Small intestine (tissue), 7 donors: ENCODE measurements at regions not wholly inside any gene's neighbourhood (a gene's known extent, or its start where the extent isn't known, plus 50 kb on each side); places are given as distances from the start of the nearest gene placed in this dataset.
A peak's percentile ranks its signal among the peaks of the same experiment; 100 is the strongest.
"Not testable (repeated sequence)": the region's sequence is repeated elsewhere in the genome, so short reads cannot be mapped to it uniquely, and the experiment has no call there.

Experiments used
- DNase-seq, 2 donors: peaks; one replicate each; pipeline versions ENCODE4 v3.0.0 to v3.0.0-alpha.2; 2013
- FAIRE-seq: peaks from 2 replicates; lab custom pipeline; 2012; peaks lifted over from hg19 to GRCh38; lab: Jason Lieb, UNC
- H3K27ac ChIP-seq, 3 donors: one replicate each; pipeline ENCODE4 v1.5.1; 2013; ENCODE audit warnings: low read length in 2 of 3, mild to moderate bottlenecking in 2 of 3, control low read depth in 1 of 3, inconsistent platforms in 1 of 3, low read depth in 1 of 3, moderate library complexity in 1 of 3
- H3K27me3 ChIP-seq, 3 donors: one replicate each; pipeline ENCODE4 v1.6.1; 2013; ENCODE audit warnings: low read length in 3 of 3, inconsistent platforms in 1 of 3; ENCODE audit not compliant: control insufficient read depth in 3 of 3, insufficient read depth in 3 of 3
- H3K36me3 ChIP-seq, 3 donors: one replicate each; pipeline ENCODE4 v1.6.1; 2013; ENCODE audit warnings: low read length in 3 of 3, inconsistent platforms in 1 of 3, low read depth in 1 of 3, mild to moderate bottlenecking in 1 of 3, moderate library complexity in 1 of 3; ENCODE audit not compliant: control insufficient read depth in 3 of 3, insufficient read depth in 2 of 3
- H3K4me1 ChIP-seq, 3 donors: one replicate each; pipeline ENCODE4 v1.6.1; 2013; ENCODE audit warnings: low read length in 2 of 3, inconsistent platforms in 1 of 3, low read depth in 1 of 3, mild to moderate bottlenecking in 1 of 3, moderate library complexity in 1 of 3; ENCODE audit not compliant: control insufficient read depth in 3 of 3, insufficient read depth in 2 of 3
- H3K4me3 ChIP-seq, 3 donors: one replicate each; pipeline ENCODE4 v1.5.1; 2013; ENCODE audit warnings: low read length in 3 of 3, control low read depth in 1 of 3, inconsistent platforms in 1 of 3, low read depth in 1 of 3, mild to moderate bottlenecking in 1 of 3, moderate library complexity in 1 of 3
- H3K9me3 ChIP-seq, 2 donors: one replicate each; pipeline ENCODE4 v1.6.1; 2013; ENCODE audit warnings: low read depth in 1 of 2, low read length in 1 of 2; ENCODE audit not compliant: control insufficient read depth in 2 of 2, insufficient read depth in 1 of 2
- WGBS, 3 donors: extraction: QIAGEN DNeasy Blood & Tissue Kit; methylation state at CpG; one replicate each; pipeline ENCODE4 v1.1.7; 2013; 5-methylcytosine and 5-hydroxymethylcytosine counted together
- donor health status: healthy with polysubstance abuse.
- donor health status: control.
- donor health status: control.
- donor health status: Bipolar disorder and iron deficiency.
- donor health status: healthy.

GRCh38 chr17:63057560-63057959, 91.5 kb downstream of the TANC2 start:
- not testable (repeated sequence) for DNase-seq, H3K27ac ChIP-seq, H3K27me3 ChIP-seq, FAIRE-seq, H3K4me1 ChIP-seq, H3K36me3 ChIP-seq, H3K9me3 ChIP-seq, H3K4me3 ChIP-seq
- 80 to 97% (median 90%) methylated on average over 2 of the region's 2 CpGs for WGBS, 3 donors

GRCh38 chr17:63066158-63066813, 100.3 kb downstream of the TANC2 start:
- no peak for DNase-seq

GRCh38 chr17:63069245-63069644, 103.2 kb downstream of the TANC2 start:
- no peaks in the 10 kb centered on the region for H3K36me3 ChIP-seq
- WGBS, 3 donors = 70 to 84% (median 79%) methylated on average over 1 of the region's 1 CpG
- no peak for DNase-seq
- FAIRE-seq = no peak
- no peak overlapping the region for H3K27ac ChIP-seq
- no peak overlapping the region for H3K4me3 ChIP-seq
- no peaks in the 10 kb centered on the region for H3K9me3 ChIP-seq
- H3K27me3 ChIP-seq = no peaks in the 10 kb centered on the region
- H3K4me1 ChIP-seq = no peaks in the 10 kb centered on the region

More at GRCh38 chr17:63066158-63066813, 100.3 kb downstream of the TANC2 start:
- Histone ChIP-seq H3K36me3 (no peaks in the 10 kb centered on the region), H3K27ac (no peak overlapping the region), H3K4me1 (no peaks in the 10 kb centered on the region), H3K4me3 (no peak overlapping the region), H3K9me3 (no peaks in the 10 kb centered on the region), H3K27me3 (no peaks in the 10 kb centered on the region)
- WGBS, 3 donors = 81 to 96% (median 86%) methylated on average over 4 of the region's 4 CpGs
- FAIRE-seq = no peak

- no peaks in the 10 kb centered on the region for H3K27me3 ChIP-seq
- H3K4me3 ChIP-seq = no peak overlapping the region
- DNase-seq = no peak
- no peaks in the 10 kb centered on the region for H3K4me1 ChIP-seq
- no peaks in the 10 kb centered on the region for H3K9me3 ChIP-seq
- 75 to 92% (median 85%) methylated on average over 1 of the region's 1 CpG for WGBS, 3 donors
- H3K27ac ChIP-seq = no peak overlapping the region
- no peaks in the 10 kb centered on the region for H3K36me3 ChIP-seq
- no peak for FAIRE-seq
These were observed 104.0 kb downstream of the TANC2 start for GRCh38 chr17:63070031-63070430.

- WGBS, 3 donors = 78 to 91% (median 88%) methylated on average over 2 of the region's 2 CpGs
- Histone ChIP-seq H3K36me3 (no peaks in the 10 kb centered on the region), H3K27ac (no peak overlapping the region), H3K4me1 (no peaks in the 10 kb centered on the region), H3K27me3 (no peaks in the 10 kb centered on the region), H3K9me3 (no peaks in the 10 kb centered on the region), H3K4me3 (no peak overlapping the region)
- FAIRE-seq (peak; percentile 19), DNase-seq (no peak)
These were observed 105.8 kb downstream of the TANC2 start for GRCh38 chr17:63071797-63072196.

- WGBS, 3 donors = 68 to 80% (median 74%) methylated on average over 1 of the region's 1 CpG
- H3K27ac ChIP-seq = no peak overlapping the region
- FAIRE-seq = no peak
- H3K27me3 ChIP-seq = no peaks in the 10 kb centered on the region
- H3K36me3 ChIP-seq = no peaks in the 10 kb centered on the region
- no peak overlapping the region for H3K4me3 ChIP-seq
- no peak for DNase-seq
- H3K9me3 ChIP-seq = no peaks in the 10 kb centered on the region
- H3K4me1 ChIP-seq = no peaks in the 10 kb centered on the region
These were observed 109.9 kb downstream of the TANC2 start for GRCh38 chr17:63075969-63076368.

GRCh38 chr17:63078707-63079106, 112.7 kb downstream of the TANC2 start:
- FAIRE-seq (no peak), DNase-seq (no peak)
- H3K27me3 ChIP-seq = no peaks in the 10 kb centered on the region
- H3K27ac ChIP-seq = no peak overlapping the region
- H3K4me3 ChIP-seq = no peak overlapping the region
- H3K4me1 ChIP-seq = no peaks in the 10 kb centered on the region
- no peaks in the 10 kb centered on the region for H3K36me3 ChIP-seq
- 61 to 81% (median 76%) methylated on average over 3 of the region's 3 CpGs for WGBS, 3 donors
- no peaks in the 10 kb centered on the region for H3K9me3 ChIP-seq

GRCh38 chr17:63082273-63082861, 116.3 kb downstream of the TANC2 start:
- H3K4me1 ChIP-seq = no peaks in the 10 kb centered on the region
- no peaks in the 10 kb centered on the region for H3K36me3 ChIP-seq
- no peak overlapping the region for H3K4me3 ChIP-seq
- no peak overlapping the region for H3K27ac ChIP-seq
- peaks cover 0 to 5% of the 10 kb centered on the region in 2 donors for H3K9me3 ChIP-seq
- no peaks in the 10 kb centered on the region for H3K27me3 ChIP-seq
- 85 to 88% (median 88%) methylated on average over 2 of the region's 2 CpGs for WGBS, 3 donors
- peak; percentile 9 to 14 for DNase-seq
- no peak for FAIRE-seq
